ENCODE measurements at regions not wholly inside any gene's neighbourhood (a gene's known extent, or its start where the extent isn't known, plus 50 kb on each side); places are given as distances from the start of the nearest gene placed in this dataset.

- no peak overlapping the region for H3K4me3 Mint-ChIP-seq
- no peaks in the 10 kb centered on the region for H3K9me3 ChIP-seq (ENCODE audit: control extremely low read depth in 1 of 3, control insufficient read depth in 2 of 3, insufficient read depth in 1 of 3, low read length in 2 of 3)
- intact Hi-C loops (cut with micrococcal nuclease) = no loop called here
- no peak overlapping the region for H3K27ac Mint-ChIP-seq
- peaks cover 10% of the 10 kb centered on the region for H3K27me3 Mint-ChIP-seq
- H3K36me3 ChIP-seq (replicated peaks in 1 of 2; ENCODE audit: control extremely low read depth in 1 of 2, control insufficient read depth in 1 of 2, extremely low read depth in 1 of 2, insufficient read depth in 2 of 2, low read length in 1 of 2) = no peaks in the 10 kb centered on the region
- no peak overlapping the region for H3K4me3 ChIP-seq (ENCODE audit: control extremely low read depth in 1 of 5, extremely low read depth in 1 of 5, insufficient read depth in 1 of 5, low read depth in 2 of 5, low read length in 4 of 5)
- ChIA-PET CTCF (no interaction called here), POLR2A (no interaction called here)
- WGBS (ENCODE audit: insufficient coverage) = 90% methylated on average over 3 of the region's 9 CpGs
- H2AFZ ChIP-seq (ENCODE audit: insufficient read depth, low read depth, low read length, poor library complexity, severe bottlenecking) = no peak overlapping the region
- TF ChIP-seq CTCF (IDR thresholded peaks at IDR 0.05) (no peak), EZH2 (IDR thresholded peaks at IDR 0.05; ENCODE audit: borderline replicate concordance, insufficient read depth, low read depth, low read length, poor library complexity, severe bottlenecking) (no peak)
- peaks cover 6% of the 10 kb centered on the region for H3K9me3 Mint-ChIP-seq (ENCODE audit: insufficient read depth)
- no peak overlapping the region for H3K4me2 ChIP-seq (replicated peaks; ENCODE audit: low read depth, low read length, poor library complexity, severe bottlenecking)
- no peaks in the 10 kb centered on the region for H3K4me1 Mint-ChIP-seq
- H3K4me1 ChIP-seq (ENCODE audit: control insufficient read depth in 2 of 2, insufficient read depth in 2 of 2, low read length in 2 of 2) = no peaks in the 10 kb centered on the region
- H3K27ac ChIP-seq (ENCODE audit: low read length in 2 of 2) = no peak overlapping the region
- ATAC-seq (ENCODE audit: low read depth) = no peak
- no peak overlapping the region for H3K9ac ChIP-seq (ENCODE audit: low read length)
- no peaks in the 10 kb centered on the region for H4K20me1 ChIP-seq (ENCODE audit: control insufficient read depth, insufficient read depth, low read length, poor library complexity, severe bottlenecking)
- no peak for DNase-seq
- no peaks in the 10 kb centered on the region for H3K27me3 ChIP-seq (replicated peaks in 1 of 4; ENCODE audit: control extremely low read depth in 1 of 4, control insufficient read depth in 3 of 4, insufficient read depth in 4 of 4, low read length in 3 of 4)
- no peaks in the 10 kb centered on the region for H3K79me2 ChIP-seq (ENCODE audit: control insufficient read depth, insufficient read depth, low read length)
These were observed 695.7 kb downstream of the BRD1 start for GRCh38 chr22:49132009-49132408.

GRCh38 chr22:49129736-49130135 is 697.9 kb downstream of the BRD1 start:
- Histone ChIP-seq H3K9ac (ENCODE audit: low read length) (no peak overlapping the region), H3K79me2 (ENCODE audit: control insufficient read depth, insufficient read depth, low read length) (no peaks in the 10 kb centered on the region), H3K9me3 (ENCODE audit: control extremely low read depth in 1 of 3, control insufficient read depth in 2 of 3, insufficient read depth in 1 of 3, low read length in 2 of 3) (no peaks in the 10 kb centered on the region), H3K27ac (ENCODE audit: low read length in 2 of 2) (no peak overlapping the region), H3K36me3 (replicated peaks in 1 of 2; ENCODE audit: control extremely low read depth in 1 of 2, control insufficient read depth in 1 of 2, extremely low read depth in 1 of 2, insufficient read depth in 2 of 2, low read length in 1 of 2) (no peaks in the 10 kb centered on the region), H4K20me1 (ENCODE audit: control insufficient read depth, insufficient read depth, low read length, poor library complexity, severe bottlenecking) (no peaks in the 10 kb centered on the region), H2AFZ (ENCODE audit: insufficient read depth, low read depth, low read length, poor library complexity, severe bottlenecking) (no peak overlapping the region), H3K4me2 (replicated peaks; ENCODE audit: low read depth, low read length, poor library complexity, severe bottlenecking) (no peak overlapping the region), H3K4me1 (ENCODE audit: control insufficient read depth in 2 of 2, insufficient read depth in 2 of 2, low read length in 2 of 2) (no peaks in the 10 kb centered on the region), H3K4me3 (ENCODE audit: control extremely low read depth in 1 of 5, extremely low read depth in 1 of 5, insufficient read depth in 1 of 5, low read depth in 2 of 5, low read length in 4 of 5) (no peak overlapping the region), H3K27me3 (replicated peaks in 1 of 4; ENCODE audit: control extremely low read depth in 1 of 4, control insufficient read depth in 3 of 4, insufficient read depth in 4 of 4, low read length in 3 of 4) (no peaks in the 10 kb centered on the region)
- 98% methylated on average over 9 of the region's 9 CpGs for WGBS (ENCODE audit: insufficient coverage)
- peaks cover under 1% of the 10 kb centered on the region for H3K27me3 Mint-ChIP-seq
- CTCF ChIA-PET = no interaction called here
- intact Hi-C loops (cut with micrococcal nuclease) = no loop called here
- ATAC-seq (ENCODE audit: low read depth) (no peak), DNase-seq (no peak)
- POLR2A ChIA-PET = no interaction called here
- H3K27ac Mint-ChIP-seq = no peak overlapping the region
- H3K4me1 Mint-ChIP-seq = no peaks in the 10 kb centered on the region
- no peak overlapping the region for H3K4me3 Mint-ChIP-seq
- TF ChIP-seq CTCF (IDR thresholded peaks at IDR 0.05) = no peak
- TF ChIP-seq EZH2 (IDR thresholded peaks at IDR 0.05; ENCODE audit: borderline replicate concordance, insufficient read depth, low read depth, low read length, poor library complexity, severe bottlenecking) = no peak
- peaks cover 10% of the 10 kb centered on the region for H3K9me3 Mint-ChIP-seq (ENCODE audit: insufficient read depth)
